Ishikawa (cell line): ENCODE measurements at regions not wholly inside any gene's neighbourhood (a gene's known extent, or its start where the extent isn't known, plus 50 kb on each side); places are given as distances from the start of the nearest gene placed in this dataset.

Experiments
- CEBPB ChIP-seq: IDR thresholded peaks from 2 replicates; pipeline ENCODE4 v1.6.1; 2012
- CREB1 ChIP-seq: IDR thresholded peaks from 2 replicates; pipeline ENCODE4 v1.6.1; 2012; ENCODE audit warnings: low read depth
- EGR1 ChIP-seq: IDR thresholded peaks from 2 replicates; pipeline ENCODE4 v1.6.1; 2012
- EP300 ChIP-seq: IDR thresholded peaks from 2 replicates; pipeline ENCODE4 v1.6.1; 2012; ENCODE audit warnings: borderline replicate concordance
- FOXM1 ChIP-seq: IDR thresholded peaks from 2 replicates; pipeline ENCODE4 v1.6.1; 2012; ENCODE audit warnings: low read depth, borderline replicate concordance
- MAX ChIP-seq: IDR thresholded peaks from 2 replicates; pipeline ENCODE4 v1.6.1; 2012
- NFIC ChIP-seq: IDR thresholded peaks from 2 replicates; pipeline ENCODE4 v1.6.1; 2012
- RAD21 ChIP-seq: IDR thresholded peaks from 2 replicates; pipeline ENCODE4 v1.6.1; 2012; ENCODE audit warnings: low read depth
- REST ChIP-seq: IDR thresholded peaks from 2 replicates; pipeline ENCODE4 v1.6.1; 2012; ENCODE audit warnings: low read depth, mild to moderate bottlenecking
- TAF1 ChIP-seq: IDR thresholded peaks from 2 replicates; pipeline ENCODE4 v1.6.1; 2012; ENCODE audit warnings: low read depth, mild to moderate bottlenecking
- TCF12 ChIP-seq: IDR thresholded peaks from 2 replicates; pipeline ENCODE4 v1.6.1; 2012; ENCODE audit warnings: low read depth
- TEAD4 ChIP-seq: IDR thresholded peaks from 2 replicates; pipeline ENCODE4 v1.6.1; 2012
- USF1 ChIP-seq: IDR thresholded peaks from 2 replicates; pipeline ENCODE4 v1.6.1; 2012
- YY1 ChIP-seq: IDR thresholded peaks from 2 replicates; pipeline ENCODE4 v1.6.1; 2012; ENCODE audit warnings: low read depth
- ZBTB7A ChIP-seq: IDR thresholded peaks from 2 replicates; pipeline ENCODE4 v1.6.1; 2012; ENCODE audit warnings: low read depth

- no peak for TF ChIP-seq EP300
- no peak for TF ChIP-seq MAX
- TF ChIP-seq TEAD4 = no peak
- no peak for TF ChIP-seq CEBPB
- TF ChIP-seq RAD21 = no peak
- TF ChIP-seq YY1 = no peak
- TF ChIP-seq REST = no peak
- TF ChIP-seq TCF12 = no peak
- TF ChIP-seq TAF1 = no peak
- no peak for TF ChIP-seq USF1
- no peak for TF ChIP-seq FOXM1
- no peak for TF ChIP-seq ZBTB7A
Observed at GRCh38 chr2:41856946-41857345, 190.9 kb upstream of the PKDCC start.

GRCh38 chr2:41859615-41860514 lies 188.0 kb upstream of the PKDCC start:
- TF ChIP-seq EP300 = no peak
- no peak for TF ChIP-seq REST
- TF ChIP-seq EGR1 = no peak
- TF ChIP-seq ZBTB7A = no peak
- no peak for TF ChIP-seq USF1
- TF ChIP-seq CREB1 = no peak
- no peak for TF ChIP-seq TAF1
- no peak for TF ChIP-seq FOXM1
- no peak for TF ChIP-seq RAD21
- no peak for TF ChIP-seq MAX
- TF ChIP-seq YY1 = no peak
- TF ChIP-seq TEAD4 = no peak
- no peak for TF ChIP-seq CEBPB

GRCh38 chr2:41863062-41863461 lies 184.8 kb upstream of the PKDCC start:
- TF ChIP-seq USF1 = no peak
- TF ChIP-seq CREB1 = no peak
- no peak for TF ChIP-seq RAD21
- TF ChIP-seq TAF1 = no peak
- TF ChIP-seq ZBTB7A = no peak
- TF ChIP-seq MAX = no peak
- no peak for TF ChIP-seq FOXM1
- TF ChIP-seq EP300 = no peak
- TF ChIP-seq NFIC = no peak
- TF ChIP-seq TCF12 = no peak
- TF ChIP-seq CEBPB = no peak

- TF ChIP-seq TCF12 (no peak), TAF1 (no peak), CEBPB (no peak), EP300 (no peak), RAD21 (no peak)
Observed at GRCh38 chr2:41865263-41865662, 182.6 kb upstream of the PKDCC start.

GRCh38 chr2:41867553-41867952 lies 180.3 kb upstream of the PKDCC start:
- no peak for TF ChIP-seq YY1
- no peak for TF ChIP-seq MAX
- TF ChIP-seq REST = no peak
- no peak for TF ChIP-seq TEAD4
- TF ChIP-seq EGR1 = no peak
- no peak for TF ChIP-seq RAD21
- no peak for TF ChIP-seq CREB1
- TF ChIP-seq TCF12 = no peak
- no peak for TF ChIP-seq FOXM1
- no peak for TF ChIP-seq EP300
